Urothelium cell line (cell line): ENCODE measurements at regions not wholly inside any gene's neighbourhood (a gene's known extent, or its start where the extent isn't known, plus 50 kb on each side); places are given as distances from the start of the nearest gene placed in this dataset.
A peak's percentile ranks its signal among the peaks of the same experiment; 100 is the strongest.

Source experiments
- DNase-seq: peaks from one replicate; pipeline ENCODE4 v3.0.0; 2011; ENCODE audit warnings: low spot score, mixed read lengths
- FAIRE-seq: peaks from 2 replicates; lab custom pipeline; 2011; peaks lifted over from hg19 to GRCh38; lab: Jason Lieb, UNC

DNA sequence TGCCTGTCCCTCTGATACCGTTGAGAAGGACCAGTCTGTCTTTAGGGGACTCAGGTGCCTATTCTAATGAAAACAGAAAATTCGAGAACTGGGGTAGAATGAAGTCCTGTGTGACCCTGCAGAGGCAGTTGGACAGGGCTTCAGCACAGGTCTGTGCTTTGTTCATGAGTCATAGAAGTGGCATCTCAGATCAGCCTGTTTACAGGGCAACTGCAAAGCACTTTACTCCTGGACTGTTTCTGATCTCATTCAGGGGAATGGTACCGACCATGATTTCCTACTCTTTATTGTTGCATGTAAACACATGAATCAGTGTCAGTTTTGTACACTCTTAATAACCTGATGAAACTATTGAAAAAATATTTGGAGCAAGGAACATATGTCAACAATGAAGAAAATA lies 1517.0 kb downstream of the AACS start:
- DNase-seq (peak; percentile 65), FAIRE-seq (peak; percentile 13)

DNA sequence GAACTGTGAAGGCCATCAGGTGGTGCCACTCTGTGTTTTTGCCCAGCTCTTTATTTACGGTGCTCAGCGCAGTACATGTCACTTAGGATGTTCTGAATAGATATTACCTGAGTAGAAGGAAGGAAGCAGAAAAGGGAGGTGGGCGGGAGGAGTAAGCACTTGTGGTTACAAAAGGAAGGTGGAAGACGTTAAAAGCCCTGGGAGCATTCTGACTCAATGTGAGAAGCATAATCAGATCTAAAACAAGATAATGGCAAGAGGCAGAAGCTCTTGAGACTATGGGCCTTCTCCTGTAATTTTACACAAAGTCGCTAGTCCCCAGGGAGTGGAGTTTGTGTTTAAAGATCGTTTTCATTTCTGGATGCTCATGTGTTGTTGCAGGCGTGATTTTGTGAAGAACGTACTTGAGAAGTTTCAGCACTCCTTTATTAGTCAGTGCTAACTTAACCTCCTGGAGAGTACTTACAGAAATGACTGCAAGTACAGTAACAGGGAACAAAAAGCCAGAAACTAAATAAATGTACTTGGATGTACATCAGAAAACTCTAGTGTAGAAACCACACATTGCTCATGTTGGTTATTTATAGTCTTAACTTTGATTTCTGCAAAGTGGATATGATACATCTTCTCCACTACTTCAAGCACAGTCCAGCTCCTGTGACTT lies 1523.5 kb downstream of the AACS start:
- FAIRE-seq (no peak), DNase-seq (no peak)

GRCh38 chr12:126591533-126591932 lies 1526.3 kb downstream of the AACS start:
- FAIRE-seq (no peak), DNase-seq (no peak)

GRCh38 chr12:126601184-126602170 lies 1536.2 kb downstream of the AACS start:
- FAIRE-seq (no peak), DNase-seq (no peak)

DNA sequence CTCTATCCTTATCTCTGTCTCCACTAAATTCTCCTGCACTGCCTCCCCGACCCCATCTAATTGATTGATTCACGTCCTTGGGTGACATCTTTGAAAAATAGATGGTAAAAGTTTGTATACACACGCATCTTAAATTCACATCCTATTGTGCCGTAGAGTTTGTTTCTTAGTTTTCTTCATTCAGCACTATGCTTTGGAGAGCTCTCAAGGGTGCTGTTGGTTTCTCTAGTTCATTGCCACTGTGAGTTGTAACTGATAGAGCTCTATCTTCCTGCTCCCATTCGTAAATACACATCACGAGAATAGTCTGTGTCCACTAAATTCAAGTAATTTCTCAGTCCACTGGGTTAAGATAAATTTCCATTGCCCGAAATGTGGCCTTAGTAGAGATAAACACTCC lies 1537.4 kb downstream of the AACS start:
- FAIRE-seq (no peak), DNase-seq (no peak)

GRCh38 chr12:126607157-126607556 lies 1541.9 kb downstream of the AACS start:
- FAIRE-seq (no peak), DNase-seq (no peak)

GRCh38 chr12:126607867-126608266 lies 1542.6 kb downstream of the AACS start:
- no peak for DNase-seq
- FAIRE-seq, result no peak

DNA sequence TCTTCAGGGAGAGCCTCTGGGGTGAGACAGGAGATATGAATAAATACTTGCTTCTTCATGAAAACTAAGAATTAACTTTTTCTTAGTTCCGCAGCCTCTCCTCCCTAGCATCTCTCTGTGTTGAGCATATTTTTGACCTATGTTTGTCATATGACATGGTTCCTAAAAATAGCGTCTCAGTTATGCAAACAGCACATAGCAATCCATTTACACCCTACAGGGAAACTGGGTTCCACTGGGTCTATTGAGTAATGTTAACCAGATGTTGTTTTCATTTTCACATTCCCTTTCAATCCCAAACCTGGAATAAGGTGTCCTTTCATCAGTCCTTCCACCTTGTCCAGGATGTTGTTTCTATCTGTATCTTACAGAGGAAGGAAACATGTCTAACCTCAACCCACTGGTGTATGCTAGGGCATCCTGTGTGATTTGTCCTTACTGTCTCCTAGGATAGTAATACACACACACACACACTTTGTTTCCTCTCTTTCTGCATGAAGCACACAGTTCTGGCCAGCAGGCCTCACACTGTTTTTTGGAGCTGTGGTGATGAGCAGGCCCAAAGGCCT lies 1543.5 kb downstream of the AACS start:
- no peak for FAIRE-seq
- DNase-seq, result no peak

DNA sequence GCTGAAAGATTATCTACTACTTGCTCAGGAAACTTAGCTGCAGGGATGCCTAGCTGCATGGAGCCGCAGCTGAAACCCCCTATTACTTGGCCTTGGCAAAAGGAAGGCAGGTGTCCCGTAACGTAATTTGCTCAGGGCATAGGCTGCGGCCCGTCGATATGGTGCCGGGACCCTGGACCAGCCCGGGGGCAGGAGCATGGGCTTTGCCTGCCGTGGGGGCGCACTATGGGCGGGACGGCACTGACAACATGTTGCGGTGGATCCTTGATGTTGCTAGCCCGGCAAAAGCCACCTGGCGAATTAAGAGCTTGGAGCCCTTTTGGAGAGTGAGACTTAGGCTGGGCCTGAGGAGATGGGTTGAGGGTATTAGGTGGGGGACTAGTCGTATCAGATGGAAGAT lies 1551.2 kb downstream of the AACS start:
- FAIRE-seq (no peak), DNase-seq (no peak)

- FAIRE-seq (no peak), DNase-seq (peak; percentile 42)
Measured at GRCh38 chr12:126617312-126617711, 1552.1 kb downstream of the AACS start.

GRCh38 chr12:126627596-126627995 lies 1562.4 kb downstream of the AACS start:
- DNase-seq (no peak), FAIRE-seq (no peak)

DNA sequence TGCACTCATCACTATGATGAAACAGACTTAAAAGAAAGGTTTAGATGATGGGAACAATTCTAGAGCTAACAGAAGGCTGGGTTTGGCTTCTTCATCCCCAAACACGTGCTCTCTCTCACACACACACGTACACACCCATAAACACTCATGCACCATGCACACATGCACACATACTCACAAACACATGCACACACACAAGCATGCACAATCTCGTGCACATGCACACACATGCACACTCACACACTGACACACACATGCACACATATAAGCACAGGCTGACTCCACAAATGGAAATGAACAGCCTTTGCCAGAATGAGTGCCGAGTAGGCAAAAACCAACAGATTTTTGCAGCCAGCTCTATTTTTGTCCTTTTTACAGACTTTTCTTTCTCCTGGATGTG lies 1571.6 kb downstream of the AACS start:
- DNase-seq (no peak), FAIRE-seq (no peak)

GRCh38 chr12:126644236-126645020 lies 1579.2 kb downstream of the AACS start:
- FAIRE-seq (no peak), DNase-seq (no peak)

- FAIRE-seq (no peak), DNase-seq (no peak)
Measured at GRCh38 chr12:126648074-126648473, 1582.8 kb downstream of the AACS start.

- DNase-seq (no peak), FAIRE-seq (no peak)
Measured at GRCh38 chr12:126651133-126651532, 1585.9 kb downstream of the AACS start.

DNA sequence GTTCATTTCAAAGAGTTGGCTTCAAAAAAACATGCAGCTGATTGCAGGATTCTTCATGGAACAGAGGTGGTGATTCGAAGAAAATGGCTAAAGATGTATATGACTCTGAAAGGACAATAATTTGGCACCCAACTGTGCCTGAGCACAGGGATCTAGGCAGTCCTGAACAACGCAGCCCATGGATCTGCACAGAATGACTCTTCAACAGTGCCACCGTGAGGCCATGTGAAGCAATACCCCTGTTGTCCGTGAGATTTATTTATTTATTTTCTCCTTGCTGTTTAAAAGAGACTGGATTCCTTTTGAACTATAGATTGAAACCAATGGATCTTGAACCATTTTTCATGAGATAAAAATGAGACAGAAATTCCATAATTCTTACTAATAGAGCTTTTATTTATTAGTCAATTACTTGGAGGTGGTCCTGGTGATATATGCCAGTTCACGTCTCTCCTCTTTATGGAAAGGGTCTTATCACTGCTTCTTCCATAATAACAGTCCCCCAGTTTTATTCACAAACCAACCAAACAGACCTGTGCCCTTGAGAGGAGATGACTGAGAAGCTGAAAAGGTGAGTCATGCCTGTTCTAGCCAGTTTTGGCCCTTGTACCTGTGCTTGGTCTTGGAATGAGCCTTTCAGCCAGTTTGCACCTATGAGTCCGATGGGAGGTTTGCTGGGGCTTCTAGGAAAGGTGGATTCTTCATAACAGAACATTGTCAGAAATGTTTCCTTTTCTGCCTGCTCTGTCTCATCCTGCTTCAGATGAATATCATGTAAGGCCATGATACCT lies 1598.3 kb downstream of the AACS start:
- FAIRE-seq, result no peak
- DNase-seq, result peak; percentile 19

GRCh38 chr12:126667339-126667738 lies 1599.6 kb upstream of the TMEM132C start:
- peak; percentile 65 for DNase-seq
- no peak for FAIRE-seq

- FAIRE-seq, result no peak
Measured at GRCh38 chr12:126668538-126668937, 1598.4 kb upstream of the TMEM132C start.

DNA sequence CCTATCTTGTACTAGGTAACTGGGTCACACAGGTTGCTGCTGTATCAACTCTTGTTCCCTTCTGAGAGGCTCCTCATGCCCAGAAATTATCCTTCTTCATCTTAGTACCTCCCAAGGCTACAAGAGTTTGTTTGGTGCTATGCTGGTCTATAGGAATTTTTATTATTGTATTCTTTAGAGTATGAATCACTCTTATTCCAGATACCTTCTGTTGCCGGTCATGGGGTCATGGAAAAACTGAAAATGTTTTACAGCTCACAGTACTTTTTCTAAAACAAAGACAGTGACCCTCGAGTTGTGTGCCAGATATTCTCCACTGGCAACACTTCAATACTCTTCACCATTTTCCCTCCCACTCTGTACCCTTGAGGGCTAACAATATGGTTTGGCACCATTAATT lies 1598.0 kb upstream of the TMEM132C start:
- peak; percentile 41 for DNase-seq
- peak; percentile 23 for FAIRE-seq

More at GRCh38 chr12:126668538-126668937, 1598.4 kb upstream of the TMEM132C start:
- peak; percentile 68 for DNase-seq

DNA sequence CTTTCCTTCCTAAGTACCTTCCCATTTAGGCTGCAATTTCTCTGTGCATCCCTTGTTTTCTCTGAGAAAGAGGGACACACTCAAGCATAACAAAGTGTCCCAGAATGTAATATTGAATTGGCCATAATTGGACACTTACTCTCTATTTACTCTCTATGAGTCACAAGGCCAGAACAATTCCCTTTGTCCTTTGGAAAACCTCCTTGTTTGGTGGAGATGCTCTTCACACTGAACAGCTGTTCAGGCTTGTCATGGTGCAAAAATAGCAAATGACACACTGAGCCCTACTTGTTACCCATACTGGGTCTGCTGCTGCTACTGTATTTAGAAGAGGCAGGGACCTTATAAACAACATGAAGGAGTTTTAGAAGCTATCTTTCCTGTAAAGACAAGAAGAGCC lies 1590.5 kb upstream of the TMEM132C start:
- peak; percentile 52 for DNase-seq
- no peak for FAIRE-seq
